ENCODE measurements at regions not wholly inside any gene's neighbourhood (a gene's known extent, or its start where the extent isn't known, plus 50 kb on each side); places are given as distances from the start of the nearest gene placed in this dataset.
A peak's percentile ranks its signal among the peaks of the same experiment; 100 is the strongest.

GRCh38 chr1:175812936-175813335 lies 69.5 kb upstream of the TNR start:
- Histone ChIP-seq H4K12ac (ENCODE audit: low read depth, low read length) (no peak overlapping the region), H3K9ac (ENCODE audit: low read length) (no peak overlapping the region), H3K36me3 (ENCODE audit: control insufficient read depth in 1 of 2, insufficient read depth in 2 of 2, low read length in 2 of 2) (no peaks in the 10 kb centered on the region), H3K4ac (ENCODE audit: low read depth, low read length) (no peak overlapping the region), H3K4me2 (ENCODE audit: low read length) (no peak overlapping the region), H3K79me1 (ENCODE audit: low read length) (no peaks in the 10 kb centered on the region), H2BK120ac (ENCODE audit: insufficient read depth, low read length, poor library complexity) (no peak overlapping the region), H3K18ac (ENCODE audit: low read length) (no peak overlapping the region), H3K27ac (ENCODE audit: low read depth, low read length) (no peak overlapping the region), H4K91ac (ENCODE audit: low read depth, low read length) (no peak overlapping the region), H2AFZ (ENCODE audit: insufficient read depth, low read length, poor library complexity) (no peak overlapping the region), H3K14ac (ENCODE audit: low read length) (no peak overlapping the region), H3K4me1 (ENCODE audit: control insufficient read depth in 1 of 2, insufficient read depth in 2 of 2, low read length in 2 of 2) (no peaks in the 10 kb centered on the region), H2BK12ac (ENCODE audit: low read length) (no peak overlapping the region), H2AK5ac (ENCODE audit: low read length) (no peak overlapping the region), H3K79me2 (ENCODE audit: control insufficient read depth, insufficient read depth, low read length, poor library complexity) (no peaks in the 10 kb centered on the region), H3K9me3 (ENCODE audit: insufficient read depth, low read depth, low read length) (no peaks in the 10 kb centered on the region), H4K8ac (ENCODE audit: low read depth, low read length) (no peak overlapping the region), H3K4me3 (ENCODE audit: low read depth, low read length) (no peak overlapping the region), H3K23ac (ENCODE audit: low read length) (no peak overlapping the region), H3K27me3 (ENCODE audit: insufficient read depth, low read length) (no peaks in the 10 kb centered on the region), H2BK5ac (ENCODE audit: low read depth, low read length, poor library complexity) (no peak overlapping the region)
- no CpG with 5 or more reads among the region's 2 CpGs for WGBS (ENCODE audit: extremely low coverage, insufficient coverage, insufficient read length)
- no peak for DNase-seq

DNA sequence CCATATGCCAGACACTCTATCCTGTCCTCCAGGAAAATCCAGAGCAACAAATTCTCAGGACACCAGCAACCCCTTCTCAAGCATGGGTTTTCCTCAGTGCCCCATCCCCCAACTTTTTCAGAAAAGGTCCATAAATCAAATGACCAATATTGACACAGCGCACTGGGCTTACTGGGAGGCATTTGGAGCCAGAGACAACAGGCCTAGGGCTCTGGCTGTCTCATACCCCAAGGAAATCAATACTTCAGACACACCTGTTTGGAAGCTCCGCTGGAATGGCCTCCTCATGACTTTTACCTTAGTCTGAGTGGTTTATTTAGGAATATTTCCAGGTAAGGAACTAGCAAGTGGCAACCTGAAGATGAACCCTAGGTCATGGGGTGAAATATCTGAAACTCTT lies 66.9 kb upstream of the TNR start:
- Histone ChIP-seq H3K4me2 (ENCODE audit: low read length) (no peak overlapping the region), H3K27me3 (ENCODE audit: insufficient read depth, low read length) (no peaks in the 10 kb centered on the region), H2AFZ (ENCODE audit: insufficient read depth, low read length, poor library complexity) (no peak overlapping the region), H2AK5ac (ENCODE audit: low read length) (no peak overlapping the region), H3K79me1 (ENCODE audit: low read length) (no peaks in the 10 kb centered on the region), H3K27ac (ENCODE audit: low read depth, low read length) (no peak overlapping the region), H3K23ac (ENCODE audit: low read length) (no peak overlapping the region), H4K91ac (ENCODE audit: low read depth, low read length) (no peak overlapping the region), H4K8ac (ENCODE audit: low read depth, low read length) (no peak overlapping the region), H2BK12ac (ENCODE audit: low read length) (no peak overlapping the region), H3K9ac (ENCODE audit: low read length) (no peak overlapping the region), H3K9me3 (ENCODE audit: insufficient read depth, low read depth, low read length) (no peaks in the 10 kb centered on the region), H2BK5ac (ENCODE audit: low read depth, low read length, poor library complexity) (no peak overlapping the region), H3K18ac (ENCODE audit: low read length) (no peak overlapping the region), H2BK120ac (ENCODE audit: insufficient read depth, low read length, poor library complexity) (no peak overlapping the region), H3K4ac (ENCODE audit: low read depth, low read length) (no peak overlapping the region), H4K12ac (ENCODE audit: low read depth, low read length) (no peak overlapping the region), H3K4me1 (ENCODE audit: control insufficient read depth in 1 of 2, insufficient read depth in 2 of 2, low read length in 2 of 2) (no peaks in the 10 kb centered on the region), H3K14ac (ENCODE audit: low read length) (no peak overlapping the region), H3K36me3 (ENCODE audit: control insufficient read depth in 1 of 2, insufficient read depth in 2 of 2, low read length in 2 of 2) (no peaks in the 10 kb centered on the region), H3K79me2 (ENCODE audit: control insufficient read depth, insufficient read depth, low read length, poor library complexity) (no peaks in the 10 kb centered on the region), H3K4me3 (ENCODE audit: low read depth, low read length) (no peak overlapping the region)
- WGBS (ENCODE audit: extremely low coverage, insufficient coverage, insufficient read length): no CpG with 5 or more reads among the region's 2 CpGs
- no peak for DNase-seq

- Histone ChIP-seq H3K9ac (ENCODE audit: low read length) (no peak overlapping the region), H2AFZ (ENCODE audit: insufficient read depth, low read length, poor library complexity) (no peak overlapping the region), H3K14ac (ENCODE audit: low read length) (no peak overlapping the region), H3K18ac (ENCODE audit: low read length) (no peak overlapping the region), H2BK12ac (ENCODE audit: low read length) (no peak overlapping the region), H3K79me1 (ENCODE audit: low read length) (no peaks in the 10 kb centered on the region), H4K8ac (ENCODE audit: low read depth, low read length) (no peak overlapping the region), H3K79me2 (ENCODE audit: control insufficient read depth, insufficient read depth, low read length, poor library complexity) (no peaks in the 10 kb centered on the region), H3K4me2 (ENCODE audit: low read length) (no peak overlapping the region), H3K4me1 (ENCODE audit: control insufficient read depth in 1 of 2, insufficient read depth in 2 of 2, low read length in 2 of 2) (no peaks in the 10 kb centered on the region), H3K27ac (ENCODE audit: low read depth, low read length) (no peak overlapping the region), H4K12ac (ENCODE audit: low read depth, low read length) (no peak overlapping the region), H3K9me3 (ENCODE audit: insufficient read depth, low read depth, low read length) (no peaks in the 10 kb centered on the region), H3K4me3 (ENCODE audit: low read depth, low read length) (no peak overlapping the region), H3K36me3 (ENCODE audit: control insufficient read depth in 1 of 2, insufficient read depth in 2 of 2, low read length in 2 of 2) (no peaks in the 10 kb centered on the region), H3K4ac (ENCODE audit: low read depth, low read length) (no peak overlapping the region), H4K91ac (ENCODE audit: low read depth, low read length) (no peak overlapping the region), H2BK5ac (ENCODE audit: low read depth, low read length, poor library complexity) (no peak overlapping the region), H2BK120ac (ENCODE audit: insufficient read depth, low read length, poor library complexity) (no peak overlapping the region), H2AK5ac (ENCODE audit: low read length) (no peak overlapping the region), H3K27me3 (ENCODE audit: insufficient read depth, low read length) (no peaks in the 10 kb centered on the region), H3K23ac (ENCODE audit: low read length) (no peak overlapping the region)
- DNase-seq: no peak
Observed at GRCh38 chr1:175808999-175809398, 65.6 kb upstream of the TNR start.

DNA sequence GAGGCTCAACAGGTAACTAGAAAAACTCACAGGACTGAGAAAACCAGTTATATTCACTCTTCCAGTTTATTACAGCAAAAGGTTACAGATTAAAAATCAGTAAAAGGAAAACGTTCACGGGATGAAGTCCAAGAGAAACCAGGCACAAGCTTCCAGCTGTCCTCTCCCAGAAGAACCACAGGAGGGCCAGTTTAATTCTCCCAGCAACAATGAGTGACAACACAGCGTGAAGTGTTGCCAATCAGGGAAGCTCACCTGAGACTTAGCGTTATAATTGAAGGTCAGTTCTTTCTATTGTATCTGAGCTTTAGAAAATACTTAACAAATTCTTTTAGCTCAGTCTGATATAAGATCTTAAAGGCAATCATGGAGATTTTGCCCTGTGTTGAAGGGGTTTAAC lies 65.2 kb upstream of the TNR start:
- Histone ChIP-seq H3K23ac (ENCODE audit: low read length) (no peak overlapping the region), H3K14ac (ENCODE audit: low read length) (no peak overlapping the region), H2BK120ac (ENCODE audit: insufficient read depth, low read length, poor library complexity) (no peak overlapping the region), H3K36me3 (ENCODE audit: control insufficient read depth in 1 of 2, insufficient read depth in 2 of 2, low read length in 2 of 2) (no peaks in the 10 kb centered on the region), H3K9ac (ENCODE audit: low read length) (no peak overlapping the region), H2AK5ac (ENCODE audit: low read length) (no peak overlapping the region), H2BK5ac (ENCODE audit: low read depth, low read length, poor library complexity) (no peak overlapping the region), H3K4me3 (ENCODE audit: low read depth, low read length) (no peak overlapping the region), H3K18ac (ENCODE audit: low read length) (no peak overlapping the region), H3K79me1 (ENCODE audit: low read length) (no peaks in the 10 kb centered on the region), H3K4ac (ENCODE audit: low read depth, low read length) (no peak overlapping the region), H3K79me2 (ENCODE audit: control insufficient read depth, insufficient read depth, low read length, poor library complexity) (no peaks in the 10 kb centered on the region), H3K27me3 (ENCODE audit: insufficient read depth, low read length) (no peaks in the 10 kb centered on the region), H4K8ac (ENCODE audit: low read depth, low read length) (no peak overlapping the region), H4K12ac (ENCODE audit: low read depth, low read length) (no peak overlapping the region), H3K4me1 (ENCODE audit: control insufficient read depth in 1 of 2, insufficient read depth in 2 of 2, low read length in 2 of 2) (no peaks in the 10 kb centered on the region), H3K9me3 (ENCODE audit: insufficient read depth, low read depth, low read length) (no peaks in the 10 kb centered on the region), H2AFZ (ENCODE audit: insufficient read depth, low read length, poor library complexity) (no peak overlapping the region), H2BK12ac (ENCODE audit: low read length) (no peak overlapping the region), H3K27ac (ENCODE audit: low read depth, low read length) (no peak overlapping the region), H4K91ac (ENCODE audit: low read depth, low read length) (no peak overlapping the region), H3K4me2 (ENCODE audit: low read length) (no peak overlapping the region)
- no CpG with 5 or more reads among the region's 4 CpGs for WGBS (ENCODE audit: extremely low coverage, insufficient coverage, insufficient read length)
- peak in 1 of 2 donors; percentile 23 for DNase-seq

DNA sequence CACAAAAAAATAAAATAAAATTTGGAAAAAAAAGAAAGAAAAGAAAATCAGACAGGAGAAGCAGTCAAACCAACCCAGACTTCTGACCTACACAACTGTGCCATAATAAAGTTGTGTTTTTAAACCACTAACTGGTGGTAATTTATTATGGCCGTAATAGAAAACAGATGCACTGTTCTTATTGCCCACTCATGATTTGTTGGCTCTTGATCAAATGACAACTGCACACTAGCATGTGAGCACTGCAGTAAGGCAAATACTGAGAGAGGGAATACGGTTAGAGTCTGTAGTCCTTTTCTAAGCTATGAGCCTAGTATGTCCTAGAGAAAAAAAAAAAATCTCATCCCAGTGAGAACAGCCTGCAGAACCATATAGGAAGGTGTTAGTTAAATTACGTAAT lies 61.2 kb upstream of the TNR start:
- no peaks in the 10 kb centered on the region for H3K9me3 ChIP-seq (ENCODE audit: insufficient read depth, low read depth, low read length)
- no peak overlapping the region for H2BK5ac ChIP-seq (ENCODE audit: low read depth, low read length, poor library complexity)
- no peak overlapping the region for H2BK120ac ChIP-seq (ENCODE audit: insufficient read depth, low read length, poor library complexity)
- H3K18ac ChIP-seq (ENCODE audit: low read length): no peak overlapping the region
- no peak overlapping the region for H3K9ac ChIP-seq (ENCODE audit: low read length)
- H4K12ac ChIP-seq (ENCODE audit: low read depth, low read length): no peak overlapping the region
- H3K79me1 ChIP-seq (ENCODE audit: low read length): no peaks in the 10 kb centered on the region
- no peaks in the 10 kb centered on the region for H3K79me2 ChIP-seq (ENCODE audit: control insufficient read depth, insufficient read depth, low read length, poor library complexity)
- H3K4me2 ChIP-seq (ENCODE audit: low read length): no peak overlapping the region
- no peak overlapping the region for H2AK5ac ChIP-seq (ENCODE audit: low read length)
- no peaks in the 10 kb centered on the region for H3K36me3 ChIP-seq (ENCODE audit: control insufficient read depth in 1 of 2, insufficient read depth in 2 of 2, low read length in 2 of 2)
- no peak overlapping the region for H2BK12ac ChIP-seq (ENCODE audit: low read length)
- H3K4me3 ChIP-seq (ENCODE audit: low read depth, low read length): no peak overlapping the region
- H3K23ac ChIP-seq (ENCODE audit: low read length): no peak overlapping the region
- H3K4me1 ChIP-seq (ENCODE audit: control insufficient read depth in 1 of 2, insufficient read depth in 2 of 2, low read length in 2 of 2): no peaks in the 10 kb centered on the region
- H3K4ac ChIP-seq (ENCODE audit: low read depth, low read length): no peak overlapping the region
- no CpG with 5 or more reads among the region's 3 CpGs for WGBS (ENCODE audit: extremely low coverage, insufficient coverage, insufficient read length)
- H4K91ac ChIP-seq (ENCODE audit: low read depth, low read length): no peak overlapping the region
- H3K27ac ChIP-seq (ENCODE audit: low read depth, low read length): no peak overlapping the region
- H3K27me3 ChIP-seq (ENCODE audit: insufficient read depth, low read length): no peaks in the 10 kb centered on the region
- no peak overlapping the region for H2AFZ ChIP-seq (ENCODE audit: insufficient read depth, low read length, poor library complexity)
- no peak overlapping the region for H3K14ac ChIP-seq (ENCODE audit: low read length)
- H4K8ac ChIP-seq (ENCODE audit: low read depth, low read length): no peak overlapping the region
- no peak for DNase-seq
